ENCODE measurements at regions not wholly inside any gene's neighbourhood (a gene's known extent, or its start where the extent isn't known, plus 50 kb on each side); places are given as distances from the start of the nearest gene placed in this dataset.
"Not testable (repeated sequence)": the region's sequence is repeated elsewhere in the genome, so short reads cannot be mapped to it uniquely, and the experiment has no call there.

- DNase-seq (ENCODE audit: low read depth, low spot score), result no peak
These were observed 1291.0 kb downstream of the ARAP2 start for GRCh38 chr4:34953145-34953799.

DNA sequence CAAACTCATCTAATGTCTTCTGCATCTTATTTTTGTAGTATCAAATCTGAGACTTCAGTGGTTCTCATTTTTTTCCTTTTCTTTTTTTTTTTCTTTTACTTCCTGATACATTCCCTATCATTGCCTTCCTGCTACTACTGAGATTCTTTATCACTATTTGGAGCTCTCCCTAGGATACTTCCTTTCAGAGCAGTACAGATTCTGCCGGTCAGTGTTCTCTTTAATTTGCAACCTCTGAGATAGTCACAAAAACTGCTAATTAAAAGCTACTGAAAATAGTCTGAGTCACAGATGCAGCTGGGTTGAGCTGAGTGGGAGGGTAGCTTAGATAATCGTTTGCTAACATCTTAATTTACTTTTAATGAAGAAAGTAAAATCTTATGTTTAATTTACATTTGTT is 1279.7 kb downstream of the ARAP2 start:
- DNase-seq (ENCODE audit: low read depth, low spot score), result no peak

GRCh38 chr4:34972189-34972588 is 1272.1 kb downstream of the ARAP2 start:
- DNase-seq (ENCODE audit: low read depth, low spot score), result no peak

DNA sequence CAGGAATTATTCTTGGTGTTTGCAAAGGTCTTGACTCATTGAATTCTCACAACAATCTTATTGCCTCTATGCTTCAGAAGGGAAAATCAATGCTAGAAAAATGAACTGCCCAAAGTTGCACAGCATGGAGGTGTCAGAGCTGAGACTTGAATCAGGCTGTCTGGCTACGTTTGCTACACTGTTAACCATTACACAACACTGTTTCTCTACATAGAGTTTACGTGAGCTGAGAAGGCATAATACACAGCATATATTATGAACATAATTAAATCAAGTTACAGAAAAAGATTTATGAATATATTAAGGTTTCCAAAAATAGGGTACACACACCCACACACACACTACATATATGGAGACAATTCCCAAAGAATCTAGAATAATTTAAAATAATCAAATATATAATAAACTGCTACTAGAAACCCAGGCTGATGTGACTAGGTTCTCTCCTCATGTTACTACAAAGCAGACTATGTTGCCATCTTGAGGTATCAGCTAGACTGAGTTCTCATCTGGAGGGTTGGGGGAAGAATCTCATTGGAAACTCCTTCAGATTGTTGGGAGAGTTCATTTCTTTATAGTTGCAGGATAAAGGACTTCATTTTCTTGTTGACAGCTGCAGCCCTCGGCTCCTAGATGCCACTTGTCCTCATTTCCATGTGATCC is 1270.5 kb downstream of the ARAP2 start:
- DNase-seq (ENCODE audit: low read depth, low spot score), result no peak

DNA sequence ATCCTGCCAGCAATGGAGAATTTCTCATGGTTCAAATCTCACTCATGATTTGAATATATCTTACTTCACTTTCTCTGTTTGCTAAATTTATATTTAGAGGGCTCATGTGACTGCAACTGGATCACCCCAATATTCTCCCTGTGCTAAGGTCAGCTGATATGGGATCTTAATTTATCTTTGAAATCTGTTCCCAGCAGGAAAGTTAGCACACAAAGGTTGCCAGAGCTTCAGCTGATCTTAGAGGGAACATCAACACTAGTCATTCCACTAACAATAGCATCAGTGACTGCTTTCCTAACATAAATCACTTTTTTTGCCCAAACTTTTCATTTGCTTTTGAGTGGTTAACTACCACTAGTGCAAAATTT is 1270.0 kb downstream of the ARAP2 start:
- no peak for DNase-seq (ENCODE audit: low read depth, low spot score)

DNA sequence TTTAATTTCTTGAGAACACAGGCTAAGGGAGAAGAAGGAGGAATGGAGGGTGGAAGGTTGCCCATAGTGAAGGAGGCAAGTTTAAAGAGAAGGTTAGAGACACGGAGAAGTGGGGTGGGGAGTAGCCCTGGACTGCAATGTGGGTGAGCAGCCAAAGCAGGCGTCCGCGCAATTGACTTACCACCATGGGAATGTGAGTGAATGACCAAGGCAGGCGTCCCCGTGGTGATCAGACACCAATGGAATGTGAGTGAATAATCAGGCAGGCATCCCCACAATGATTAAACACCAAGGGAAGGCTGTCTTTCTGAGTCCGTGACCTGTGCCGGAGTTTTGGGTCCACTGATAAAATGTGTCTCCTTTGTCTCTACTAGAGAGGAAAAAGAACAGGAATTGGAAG is 1223.1 kb downstream of the ARAP2 start:
- DNase-seq (ENCODE audit: low read depth, low spot score), result not testable (repeated sequence)

GRCh38 chr4:35025152-35025834 is 1219.0 kb downstream of the ARAP2 start:
- DNase-seq (ENCODE audit: low read depth, low spot score), result no peak

DNA sequence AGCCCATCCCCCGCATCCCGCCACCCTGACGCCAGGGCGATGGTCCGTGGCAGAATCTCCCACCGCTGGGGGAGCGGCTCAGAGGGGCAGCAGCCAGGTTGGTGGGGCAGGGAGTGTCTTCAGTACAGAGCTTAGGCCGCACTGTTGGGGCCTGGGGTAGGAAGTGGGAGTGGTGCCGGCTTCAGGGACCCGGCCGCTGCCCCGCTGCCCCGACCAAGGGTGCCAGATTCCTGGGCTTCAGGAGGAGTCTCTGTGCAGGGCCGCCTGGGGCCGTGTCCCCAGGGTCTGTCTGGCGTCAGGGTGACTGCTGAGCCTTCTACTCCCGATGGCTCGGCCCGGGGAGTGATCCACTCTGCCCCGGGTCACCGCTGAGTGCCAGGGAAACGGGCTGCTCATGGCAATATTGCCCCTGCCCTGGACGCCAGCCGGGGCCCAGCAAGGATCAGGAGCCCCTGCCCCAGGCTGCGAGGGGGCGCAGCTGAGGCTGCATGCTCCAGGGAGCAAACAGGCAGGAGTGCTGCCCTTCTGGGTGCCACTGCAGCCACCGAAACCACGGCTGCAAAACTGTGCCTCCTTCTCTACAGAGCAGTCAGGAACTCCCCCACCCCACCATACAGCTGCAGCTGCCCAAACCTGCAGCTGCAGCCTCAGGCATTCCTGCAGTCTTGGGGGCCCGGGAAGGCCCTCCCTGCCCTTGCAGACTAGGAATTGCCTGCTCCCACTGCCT is 1206.1 kb downstream of the ARAP2 start:
- no peak for DNase-seq (ENCODE audit: low read depth, low spot score)

- DNase-seq (ENCODE audit: low read depth, low spot score), result no peak
These were observed 1205.5 kb downstream of the ARAP2 start for GRCh38 chr4:35038845-35039244.

- DNase-seq (ENCODE audit: low read depth, low spot score), result no peak
These were observed 1191.8 kb downstream of the ARAP2 start for GRCh38 chr4:35052546-35052945.

DNA sequence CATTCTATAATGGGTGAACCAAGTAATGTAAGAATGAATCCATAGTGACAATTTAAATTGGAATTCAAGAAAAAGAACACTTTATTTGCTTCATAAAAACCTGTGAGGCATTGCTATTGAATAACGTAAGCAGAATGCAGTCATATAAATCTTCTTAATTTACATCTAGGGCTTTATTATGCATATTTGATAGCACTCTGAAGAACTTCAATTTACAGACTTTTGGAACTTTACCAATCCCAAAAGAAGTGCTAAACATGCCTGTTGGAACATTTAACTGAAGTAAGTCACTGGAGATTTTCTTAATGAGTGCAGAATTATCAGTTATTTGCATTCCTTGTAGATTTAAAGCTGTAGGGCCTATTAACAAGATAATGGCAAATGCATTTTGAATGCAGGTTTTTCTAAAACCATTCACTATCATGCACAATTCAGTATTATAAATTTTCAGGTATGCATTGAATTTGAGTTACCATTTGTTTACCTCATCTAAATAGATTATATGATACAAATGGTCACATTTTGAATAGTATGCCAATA is 1181.2 kb downstream of the ARAP2 start:
- no peak for DNase-seq (ENCODE audit: low read depth, low spot score)

GRCh38 chr4:35066406-35066805 is 1177.9 kb downstream of the ARAP2 start:
- DNase-seq (ENCODE audit: low read depth, low spot score), result no peak

DNA sequence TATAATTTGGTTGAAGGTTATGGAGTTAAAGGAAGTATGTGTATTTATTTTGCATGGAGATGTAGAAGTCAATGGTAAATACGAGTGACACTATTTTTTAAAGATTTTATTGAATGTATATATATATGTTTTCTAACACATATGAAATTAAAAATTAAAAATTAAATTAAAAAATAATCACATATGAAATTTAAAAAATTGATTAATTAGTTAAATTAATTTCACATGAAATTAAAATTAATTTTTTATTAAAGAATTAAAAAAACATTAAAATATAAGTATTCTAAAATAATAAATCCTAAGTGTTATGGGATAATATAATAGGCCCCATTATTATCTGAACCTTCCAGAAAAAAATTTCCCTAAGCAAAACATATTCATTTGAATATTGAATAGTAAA is 1163.5 kb downstream of the ARAP2 start:
- no peak for DNase-seq (ENCODE audit: low read depth, low spot score)

GRCh38 chr4:35087218-35087617 is 1157.1 kb downstream of the ARAP2 start:
- DNase-seq (ENCODE audit: low read depth, low spot score), result no peak

DNA sequence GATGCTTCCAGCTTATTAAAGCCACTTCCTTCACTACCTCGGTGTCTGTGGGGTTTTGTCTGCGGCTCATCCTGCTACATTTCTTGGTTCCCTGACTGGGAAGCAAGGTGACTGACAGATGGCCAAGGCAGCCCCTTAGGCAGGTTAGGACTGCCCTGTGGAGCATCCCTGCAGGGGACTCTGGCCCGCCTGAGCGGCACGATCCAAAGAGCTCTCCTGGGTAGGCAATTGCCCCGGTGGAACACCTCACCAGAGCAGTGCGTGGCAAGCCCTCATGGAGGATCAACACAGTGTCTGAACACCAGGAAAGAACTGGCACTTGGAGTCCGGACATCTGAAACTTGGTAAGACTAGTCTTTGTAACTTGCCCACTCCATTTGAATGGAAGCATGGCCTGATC is 1143.4 kb downstream of the ARAP2 start:
- no peak for DNase-seq (ENCODE audit: low read depth, low spot score)

GRCh38 chr4:35102066-35102465 is 1142.2 kb downstream of the ARAP2 start:
- no peak for DNase-seq (ENCODE audit: low read depth, low spot score)

DNA sequence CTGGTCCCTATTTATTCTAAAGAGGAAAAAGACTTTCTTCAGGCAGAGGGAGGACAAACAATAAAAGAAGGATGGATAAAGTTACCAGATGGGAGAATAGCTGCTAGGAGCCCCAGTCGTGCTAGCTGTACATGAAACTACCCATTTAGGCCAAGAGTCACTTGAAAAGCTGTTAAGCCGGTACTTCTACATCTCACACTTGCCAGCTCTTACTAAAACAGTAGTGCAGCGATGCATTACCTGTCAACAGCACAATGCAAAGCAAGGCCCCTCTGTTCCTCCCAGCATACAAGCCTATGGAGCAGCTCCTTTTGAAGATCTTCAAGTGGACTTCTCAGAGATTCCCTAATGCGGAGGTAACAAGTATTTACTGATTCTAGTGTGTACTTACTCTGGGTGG is 1138.8 kb downstream of the ARAP2 start:
- DNase-seq (ENCODE audit: low read depth, low spot score), result no peak

GRCh38 chr4:35106091-35106734 is 1138.1 kb downstream of the ARAP2 start:
- DNase-seq (ENCODE audit: low read depth, low spot score), result no peak

DNA sequence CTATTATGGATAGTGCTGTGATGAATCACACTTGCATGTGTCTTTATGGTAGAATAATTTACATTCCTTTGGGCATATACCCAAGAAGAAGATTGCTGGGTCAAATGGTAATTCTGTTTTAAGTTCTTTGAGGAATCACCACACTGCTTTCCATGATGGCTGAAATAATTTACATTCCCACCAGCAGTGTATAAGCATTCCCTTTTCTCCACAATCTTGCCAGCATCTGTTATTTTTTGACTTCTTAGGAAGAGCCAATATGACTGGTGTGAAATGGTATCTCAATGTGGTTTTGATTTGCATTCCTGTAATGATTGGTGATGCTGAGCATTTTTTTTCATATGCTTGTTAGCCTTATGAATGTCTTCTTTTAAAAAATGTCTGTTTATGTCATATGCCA is 1120.2 kb downstream of the ARAP2 start:
- DNase-seq (ENCODE audit: low read depth, low spot score), result no peak

DNA sequence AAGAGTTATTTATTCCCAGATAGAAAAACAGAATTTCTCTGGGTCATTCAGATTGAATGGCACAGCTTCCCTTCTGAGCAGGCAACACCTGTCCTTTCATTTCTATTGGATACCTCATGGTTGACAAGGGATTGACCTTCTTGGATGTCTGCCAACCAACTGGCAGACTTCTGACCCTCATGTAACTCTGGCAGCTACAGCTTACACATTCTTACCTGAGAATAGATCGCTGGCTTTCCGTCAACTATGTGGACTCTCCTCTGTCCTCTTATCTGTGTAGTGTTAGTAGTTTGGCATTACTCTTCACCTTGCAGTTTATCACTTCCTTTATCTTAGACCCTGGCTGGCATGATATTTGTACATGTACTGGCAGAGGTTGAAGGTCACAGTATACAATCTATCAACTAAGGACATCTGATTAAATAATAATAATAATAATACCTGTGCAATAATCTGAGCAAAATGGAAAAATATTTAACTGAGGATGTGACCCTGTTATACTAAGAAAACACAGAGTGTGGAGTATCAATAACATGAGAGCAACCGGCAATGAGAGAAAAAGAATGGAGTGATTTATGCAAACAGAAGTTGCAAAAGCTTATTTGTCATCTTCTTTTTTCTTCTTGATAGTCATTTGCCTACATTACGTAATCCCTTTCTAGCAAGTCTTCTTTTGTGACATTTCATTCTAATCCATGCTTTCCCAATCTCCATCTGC is 1118.2 kb downstream of the ARAP2 start:
- DNase-seq (ENCODE audit: low read depth, low spot score), result no peak

- no peak for DNase-seq (ENCODE audit: low read depth, low spot score)
These were observed 1105.9 kb downstream of the ARAP2 start for GRCh38 chr4:35138449-35138848.
